Stimulated activated CD4-positive, alpha-beta T cell treated with anti-CD3 and anti-CD28 coated beads, Interleukin-1b, Interleukin-23, amount 100 ng/mL, for 4 hours (primary cell): ENCODE measurements at regions not wholly inside any gene's neighbourhood (a gene's known extent, or its start where the extent isn't known, plus 50 kb on each side); places are given as distances from the start of the nearest gene placed in this dataset.
"Not testable (repeated sequence)": the region's sequence is repeated elsewhere in the genome, so short reads cannot be mapped to it uniquely, and the experiment has no call there.

Experiments used
- DNase-seq, 2 donors: peaks; one replicate each; pipeline ENCODE4 v3.0.0-alpha.2; 2020; ENCODE audit warnings: low read depth in 2 of 2

GRCh38 chr3:94500146-94500545, 437.3 kb downstream of the NSUN3 start:
- DNase-seq = no peak

DNA sequence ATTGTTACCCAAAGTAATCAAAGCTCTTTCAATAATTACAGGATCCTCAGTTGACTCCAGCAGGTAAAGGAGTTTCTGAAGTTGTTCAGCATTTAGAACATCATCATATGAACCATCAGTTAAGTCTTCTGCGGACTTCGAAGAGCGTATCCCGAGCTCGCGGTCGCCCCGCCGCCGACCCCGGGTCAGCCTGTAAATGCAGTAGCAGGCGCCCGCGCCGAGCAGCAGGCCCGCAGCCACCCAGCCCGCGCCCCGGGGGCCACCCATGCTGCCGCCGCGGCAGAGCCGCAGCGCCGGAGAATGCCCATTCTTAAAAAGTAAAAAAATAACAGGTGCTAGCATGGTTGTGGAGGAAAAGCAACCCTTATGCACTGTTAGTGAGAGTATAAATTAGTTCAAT, 444.5 kb downstream of the NSUN3 start:
- not testable (repeated sequence) for DNase-seq

DNA sequence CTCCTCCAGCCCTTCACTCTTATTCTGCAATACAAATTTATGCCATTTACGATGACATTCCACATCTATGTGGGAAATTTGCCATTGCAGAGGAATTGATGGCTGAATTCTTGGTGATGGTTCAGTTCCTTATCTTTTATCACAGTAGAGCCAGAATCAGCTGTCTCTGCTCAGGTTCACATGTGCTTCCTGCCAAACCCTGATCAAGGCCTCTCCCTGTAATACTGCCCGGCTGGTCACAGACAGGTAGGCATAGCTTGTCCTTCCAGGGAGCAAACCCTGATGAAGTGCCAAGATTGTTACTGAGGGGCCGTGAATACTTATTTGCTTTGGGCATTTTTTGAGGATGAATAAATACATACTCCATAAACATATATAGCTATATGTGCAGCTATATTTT, 450.0 kb downstream of the NSUN3 start:
- no peak for DNase-seq

DNA sequence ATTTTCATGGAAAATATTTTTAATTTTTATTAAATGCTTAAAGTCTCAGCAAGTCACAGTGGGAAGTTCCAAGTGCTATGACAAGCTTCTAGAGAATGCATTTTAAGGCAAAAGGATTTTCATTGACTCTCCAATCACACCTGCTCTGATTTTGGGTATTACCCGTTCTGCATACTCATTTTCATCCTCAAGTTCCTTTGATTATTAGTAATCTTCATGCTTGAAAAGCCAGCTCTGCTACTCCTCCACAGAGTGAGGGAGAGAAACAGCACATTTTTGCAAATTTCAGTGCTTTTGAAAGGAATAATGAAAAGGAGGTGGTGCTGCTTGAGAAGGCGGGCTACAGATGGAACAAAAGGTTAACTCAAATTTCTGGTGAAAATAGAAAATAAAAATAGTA, 450.7 kb downstream of the NSUN3 start:
- DNase-seq = no peak

- no peak for DNase-seq
Measured at GRCh38 chr3:94515983-94516382, 453.1 kb downstream of the NSUN3 start.

GRCh38 chr3:94520364-94520763, 457.5 kb downstream of the NSUN3 start:
- no peak for DNase-seq

GRCh38 chr3:94522488-94522887, 459.6 kb downstream of the NSUN3 start:
- DNase-seq = no peak

GRCh38 chr3:94524102-94524919, 461.4 kb downstream of the NSUN3 start:
- no peak for DNase-seq

GRCh38 chr3:94525043-94525442, 462.2 kb downstream of the NSUN3 start:
- DNase-seq = no peak

- DNase-seq = no peak
Measured at GRCh38 chr3:94529816-94530215, 467.0 kb downstream of the NSUN3 start.

DNA sequence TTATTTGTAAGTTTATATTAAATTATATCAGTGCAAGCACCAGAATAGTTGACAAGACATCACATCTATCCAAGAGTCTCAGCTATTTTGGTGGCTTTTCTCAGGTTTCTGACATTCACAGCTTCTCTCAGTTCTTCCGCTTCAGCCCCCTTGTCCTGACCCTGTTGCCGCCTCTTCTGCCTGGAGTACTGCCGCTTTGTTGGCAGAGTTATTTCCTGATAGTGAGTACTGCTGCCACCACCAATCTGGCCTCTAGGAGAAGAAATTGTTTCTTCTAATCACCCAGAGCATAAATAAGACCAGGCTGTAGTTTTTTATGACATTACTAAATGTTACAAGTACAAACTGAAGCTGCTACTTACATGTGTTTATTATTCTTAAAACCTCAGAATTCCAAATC, 470.1 kb downstream of the NSUN3 start:
- DNase-seq = no peak

DNA sequence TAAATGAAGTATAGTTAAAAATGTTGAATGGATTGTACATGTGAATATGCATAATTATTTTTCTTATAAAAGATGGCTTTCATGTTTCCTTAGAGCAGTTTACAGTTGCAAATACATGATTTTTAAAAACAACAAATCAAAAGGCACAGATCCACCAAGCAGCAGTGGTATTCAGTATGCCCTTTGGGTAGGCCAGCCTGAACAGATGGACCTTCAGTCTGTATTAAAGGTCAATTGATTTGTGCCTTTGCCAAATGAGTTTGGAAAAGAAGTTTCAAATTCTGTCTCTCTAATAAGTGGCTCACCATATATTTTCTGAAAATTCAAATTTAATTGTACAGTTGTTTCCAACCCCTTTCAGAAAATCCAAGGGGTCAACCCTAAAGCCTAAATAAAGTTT, 477.1 kb downstream of the NSUN3 start:
- DNase-seq = no peak

DNA sequence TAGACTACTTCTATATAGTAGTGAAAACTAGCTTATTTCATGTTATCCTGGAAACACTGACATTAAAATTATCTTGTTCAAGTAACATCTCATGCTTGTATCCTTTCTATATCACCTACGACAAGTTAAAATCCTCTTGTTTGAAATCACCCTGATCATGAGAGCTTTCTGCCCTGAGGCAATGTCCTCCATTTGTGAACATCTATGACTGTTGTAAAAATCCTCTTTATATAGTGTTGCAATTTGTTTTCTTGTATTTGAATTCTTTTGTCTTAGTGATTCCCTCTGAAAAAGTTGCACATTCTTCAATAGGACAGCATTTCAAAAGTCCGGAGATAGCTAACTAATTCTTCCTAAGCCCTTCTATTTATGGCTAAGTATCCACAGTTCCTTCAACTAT, 480.3 kb downstream of the NSUN3 start:
- DNase-seq = no peak

- no peak for DNase-seq
Measured at GRCh38 chr3:94544131-94544789, 481.4 kb downstream of the NSUN3 start.

DNA sequence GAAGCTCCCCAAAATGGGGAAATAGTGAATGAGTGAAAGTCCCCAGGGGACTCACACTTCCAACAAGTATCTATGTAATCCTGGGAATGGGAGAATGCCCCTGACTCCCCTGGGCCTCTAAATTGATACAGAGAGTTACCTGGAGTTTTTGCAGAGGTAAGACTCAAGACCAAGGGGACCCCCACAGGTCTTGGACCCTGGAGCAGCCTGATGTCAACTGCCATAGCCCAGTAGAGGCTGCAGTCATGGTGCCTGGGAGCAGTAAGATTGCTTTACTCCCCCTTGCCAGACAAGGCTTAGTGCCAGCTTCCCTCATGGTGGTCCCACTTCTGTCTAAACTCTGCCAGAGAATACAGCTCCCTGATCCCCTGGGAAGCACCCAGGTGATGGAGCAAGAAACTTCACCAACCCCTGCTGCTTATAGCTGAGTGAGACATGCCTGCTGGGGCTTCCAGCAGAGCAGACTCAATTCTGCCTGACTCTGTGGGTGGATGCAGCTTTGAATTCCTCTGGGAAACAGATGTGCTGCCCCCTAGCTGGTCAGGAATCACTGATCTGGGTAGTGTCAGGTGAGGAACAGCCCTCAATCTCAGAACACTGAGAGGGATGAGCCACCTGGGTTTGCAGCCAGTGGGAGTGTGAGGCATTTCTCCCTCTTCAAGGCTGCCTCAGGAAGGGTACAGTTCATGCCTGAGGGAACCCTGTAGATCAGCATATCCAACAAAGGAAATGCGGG, 485.9 kb downstream of the NSUN3 start:
- no peak for DNase-seq

- DNase-seq = no peak
Measured at GRCh38 chr3:94561094-94561493, 498.2 kb downstream of the NSUN3 start.

DNA sequence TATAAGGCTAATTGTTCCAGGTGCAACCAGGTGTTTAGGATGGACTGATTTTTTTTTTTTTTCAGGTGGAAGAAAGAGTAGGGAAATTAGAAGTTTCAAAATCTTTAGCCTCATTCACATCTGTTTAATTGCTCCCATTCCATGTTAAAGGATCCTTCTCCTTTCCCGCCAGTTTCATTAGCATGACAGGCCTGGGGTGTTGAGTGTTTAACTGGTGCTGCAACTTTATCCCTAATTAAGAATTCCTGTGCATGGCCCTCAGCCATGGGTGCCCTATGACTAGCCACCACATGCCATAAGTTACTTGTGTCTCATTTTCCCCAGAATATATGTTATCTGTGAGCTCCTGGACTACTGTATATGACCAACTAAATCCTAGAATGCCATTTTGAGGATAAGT, 501.4 kb downstream of the NSUN3 start:
- no peak for DNase-seq

DNA sequence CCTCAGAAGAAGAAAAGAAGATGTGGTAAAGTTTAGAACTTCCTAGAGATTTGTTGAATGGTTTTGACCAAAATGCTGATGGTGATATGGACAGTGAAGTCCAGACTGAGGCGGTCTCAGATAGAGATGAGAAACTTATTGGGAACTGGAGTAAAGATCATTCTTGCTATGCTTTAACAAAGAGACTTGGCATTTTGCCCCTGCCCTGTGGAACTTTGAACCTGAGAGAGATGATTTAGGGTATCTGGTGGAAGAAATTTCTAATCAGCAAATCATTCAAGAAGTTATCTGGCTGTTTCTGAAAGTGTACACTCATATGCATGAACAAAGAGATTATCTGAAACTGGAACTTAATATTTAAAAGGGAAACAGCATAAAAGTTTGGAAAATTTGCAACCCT, 505.2 kb downstream of the NSUN3 start:
- no peak for DNase-seq

- no peak for DNase-seq
Measured at GRCh38 chr3:94573337-94573736, 510.5 kb downstream of the NSUN3 start.

DNA sequence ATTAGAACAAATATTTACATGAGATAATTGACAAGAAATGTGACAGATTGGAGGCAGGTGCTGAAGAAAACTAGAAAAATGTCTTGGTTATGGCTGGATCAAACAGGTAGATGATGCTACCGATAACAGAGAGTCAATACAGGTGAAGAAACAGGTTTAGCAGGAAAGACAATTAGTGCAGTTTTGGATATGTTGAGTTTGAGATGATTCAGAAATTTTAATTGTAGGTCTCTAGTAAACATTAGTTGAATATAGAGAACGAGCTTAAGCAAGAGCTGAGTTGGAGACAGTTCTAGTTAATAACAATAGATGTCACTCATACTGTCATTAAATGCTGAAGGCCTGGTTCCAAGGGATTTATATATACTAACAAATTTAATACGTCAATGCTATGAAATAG, 524.4 kb downstream of the NSUN3 start:
- DNase-seq = no peak

- DNase-seq = no peak
Measured at GRCh38 chr3:94593526-94594150, 530.8 kb downstream of the NSUN3 start.

DNA sequence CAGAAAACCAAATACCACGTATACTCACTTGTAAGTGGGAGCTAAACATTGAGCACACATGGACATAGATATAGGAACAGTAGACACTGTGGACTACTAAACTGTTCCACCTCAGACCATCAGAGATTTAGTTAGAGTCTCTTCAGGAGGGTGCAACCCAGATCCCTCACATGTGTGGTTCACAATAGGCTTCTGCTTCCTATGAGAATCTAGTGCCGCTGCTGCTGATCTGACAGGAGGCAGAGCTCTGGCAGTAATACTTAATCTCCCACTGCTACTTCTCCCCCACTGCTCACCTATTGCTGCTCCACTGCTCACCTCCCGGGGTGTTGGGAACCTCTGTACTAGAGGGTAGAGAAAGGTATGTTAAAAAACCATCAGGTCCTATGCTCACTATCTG, 533.3 kb downstream of the NSUN3 start:
- DNase-seq = no peak
